ENCODE measurements at regions not wholly inside any gene's neighbourhood (a gene's known extent, or its start where the extent isn't known, plus 50 kb on each side); places are given as distances from the start of the nearest gene placed in this dataset.

DNA sequence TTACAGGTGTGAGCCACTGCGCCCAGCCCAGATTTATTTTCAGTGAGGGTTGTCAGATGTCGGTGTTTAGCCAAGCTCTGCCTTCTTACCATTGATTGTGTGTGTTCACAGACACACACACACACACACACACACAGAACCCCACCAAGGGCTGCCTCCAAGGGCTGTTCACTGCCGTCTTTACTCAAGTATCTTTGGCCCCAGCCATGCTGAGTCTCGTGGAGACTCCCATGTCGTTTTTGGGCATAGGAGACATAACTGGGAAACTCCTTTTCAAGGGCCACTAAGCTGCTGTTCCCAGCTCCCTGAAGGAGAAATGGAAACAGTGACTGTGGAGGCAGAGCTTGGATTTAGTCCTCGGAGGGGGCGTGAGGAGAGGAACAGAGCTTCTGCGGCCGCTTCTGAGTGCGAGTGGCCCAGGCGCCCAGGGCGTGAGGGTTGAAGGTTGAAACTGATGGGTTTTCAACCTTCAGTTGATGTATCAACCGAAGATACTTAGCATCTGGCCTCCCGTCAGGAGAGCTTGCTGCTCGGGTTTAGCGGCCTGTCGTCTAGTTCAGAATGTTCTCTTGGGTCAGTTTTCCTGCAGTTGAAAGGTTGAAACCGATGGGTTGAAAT, 243.6 kb downstream of the TTLL2 start:
- H3K4me3 Mint-ChIP-seq, result no peak overlapping the region
- no peaks in the 10 kb centered on the region for H3K27me3 Mint-ChIP-seq
- no peak overlapping the region for H3K27ac Mint-ChIP-seq
- no peaks in the 10 kb centered on the region for H3K9me3 Mint-ChIP-seq
- no peaks in the 10 kb centered on the region for H3K4me1 Mint-ChIP-seq (ENCODE audit: low read depth)
- no peaks in the 10 kb centered on the region for H3K36me3 Mint-ChIP-seq (ENCODE audit: low read depth)

DNA sequence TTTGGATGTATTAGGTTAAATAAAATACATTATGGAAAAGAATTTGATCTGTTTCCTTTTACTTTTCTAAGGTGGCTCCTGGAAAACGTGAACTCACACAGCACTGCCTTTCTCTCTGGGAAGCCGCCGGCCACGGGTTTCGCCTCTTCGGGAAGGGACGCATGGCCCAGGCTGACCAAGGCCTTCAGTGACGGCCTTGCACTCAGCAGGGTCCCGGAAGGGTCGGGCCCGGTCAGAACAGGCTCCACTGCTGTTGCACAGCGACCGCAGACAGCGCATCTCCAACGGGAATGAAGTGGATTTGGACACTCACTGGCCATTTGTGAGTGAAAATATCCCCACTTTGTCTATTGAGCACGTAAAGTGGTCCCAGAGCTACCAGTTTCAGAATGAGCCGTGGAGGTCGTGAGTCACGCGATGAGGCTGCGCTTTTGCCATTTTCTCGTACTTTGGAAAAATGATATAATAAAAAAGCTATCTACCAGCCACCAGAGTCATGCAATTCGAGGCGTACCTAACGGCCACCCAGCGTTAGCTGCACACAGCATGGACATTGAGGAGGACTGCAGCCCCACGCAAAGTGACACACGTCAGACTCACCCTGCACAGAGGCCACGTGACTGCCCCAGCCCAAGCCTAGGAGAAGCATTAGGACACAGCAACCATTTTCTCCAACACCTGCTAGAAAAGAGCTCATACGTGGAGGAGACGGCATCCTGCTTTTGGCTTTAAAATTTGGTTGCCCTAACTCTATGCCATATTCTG, 244.3 kb downstream of the TTLL2 start:
- H3K9me3 Mint-ChIP-seq, result no peaks in the 10 kb centered on the region
- H3K4me1 Mint-ChIP-seq (ENCODE audit: low read depth), result no peaks in the 10 kb centered on the region
- H3K4me3 Mint-ChIP-seq, result no peak overlapping the region
- H3K27me3 Mint-ChIP-seq, result no peaks in the 10 kb centered on the region
- no peaks in the 10 kb centered on the region for H3K36me3 Mint-ChIP-seq (ENCODE audit: low read depth)
- H3K27ac Mint-ChIP-seq, result no peak overlapping the region

DNA sequence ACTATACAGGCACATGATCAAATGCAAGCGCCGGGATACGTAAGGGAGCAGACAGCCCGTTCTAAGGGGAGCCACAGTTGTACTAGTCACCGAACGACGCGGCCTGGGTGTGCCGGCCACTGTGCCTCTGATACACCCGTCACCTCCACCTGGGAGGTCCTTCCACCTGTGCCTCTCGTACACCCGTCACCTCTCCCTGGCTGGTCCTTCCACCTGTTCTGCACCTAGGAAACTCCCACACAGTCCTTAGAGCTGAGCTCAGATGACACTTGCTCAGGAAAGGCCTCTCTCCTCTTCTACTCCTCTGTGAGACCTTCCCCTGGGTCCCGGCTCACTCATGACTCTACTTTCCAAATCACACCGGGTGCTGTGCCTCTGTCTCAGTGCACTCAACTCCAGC, 245.0 kb downstream of the TTLL2 start:
- no peaks in the 10 kb centered on the region for H3K36me3 Mint-ChIP-seq (ENCODE audit: low read depth)
- no peak overlapping the region for H3K27ac Mint-ChIP-seq
- H3K9me3 Mint-ChIP-seq, result no peaks in the 10 kb centered on the region
- no peak overlapping the region for H3K4me3 Mint-ChIP-seq
- H3K27me3 Mint-ChIP-seq, result no peaks in the 10 kb centered on the region
- H3K4me1 Mint-ChIP-seq (ENCODE audit: low read depth), result no peaks in the 10 kb centered on the region

DNA sequence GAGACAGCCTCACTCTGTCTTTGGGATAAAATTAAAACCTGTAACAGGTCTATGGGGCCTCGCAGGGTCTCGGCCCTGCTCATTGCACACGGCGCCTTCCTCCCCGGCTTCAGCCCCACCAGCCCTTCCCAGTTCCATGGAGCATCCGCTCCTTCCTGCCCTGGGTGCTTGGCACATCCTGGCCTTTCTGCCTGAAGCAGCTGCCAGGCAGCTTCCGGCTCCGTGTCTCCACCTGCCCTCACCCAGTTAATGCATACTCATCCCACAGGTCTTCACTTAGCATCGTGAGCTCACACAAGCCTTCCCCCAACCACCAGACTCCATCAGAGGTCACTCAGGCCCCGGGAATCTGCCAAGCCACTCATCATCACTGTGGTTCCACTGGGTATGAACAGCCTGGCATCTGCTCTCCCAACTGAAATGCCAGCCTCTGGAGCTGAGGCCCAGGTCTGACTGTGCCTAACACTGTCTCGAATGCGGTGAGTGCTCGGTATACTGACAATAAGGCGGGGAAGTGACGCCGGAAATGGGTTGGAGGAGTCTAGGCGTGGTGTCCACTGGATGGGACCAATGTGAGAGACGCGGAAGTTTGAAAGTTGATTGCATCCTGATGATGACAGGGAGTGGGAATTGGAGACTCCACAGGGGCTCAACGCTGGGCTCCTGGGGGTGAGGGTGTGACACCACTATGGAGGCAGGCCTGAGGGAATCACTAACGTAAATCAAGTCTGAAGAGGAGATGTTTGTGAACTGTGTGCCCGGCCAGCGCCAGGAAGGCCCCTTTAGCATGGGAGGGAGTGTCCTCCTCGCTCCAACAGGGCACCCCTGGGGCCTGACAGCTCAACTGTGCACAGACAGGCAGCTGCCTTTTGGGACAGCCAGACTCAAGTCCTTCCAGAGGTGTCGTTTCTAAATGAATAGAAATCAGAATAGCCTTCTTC, 245.8 kb downstream of the TTLL2 start:
- H3K4me1 Mint-ChIP-seq (ENCODE audit: low read depth), result no peaks in the 10 kb centered on the region
- H3K4me3 Mint-ChIP-seq, result no peak overlapping the region
- no peaks in the 10 kb centered on the region for H3K9me3 Mint-ChIP-seq
- no peak overlapping the region for H3K27ac Mint-ChIP-seq
- no peaks in the 10 kb centered on the region for H3K36me3 Mint-ChIP-seq (ENCODE audit: low read depth)
- H3K27me3 Mint-ChIP-seq, result no peaks in the 10 kb centered on the region

DNA sequence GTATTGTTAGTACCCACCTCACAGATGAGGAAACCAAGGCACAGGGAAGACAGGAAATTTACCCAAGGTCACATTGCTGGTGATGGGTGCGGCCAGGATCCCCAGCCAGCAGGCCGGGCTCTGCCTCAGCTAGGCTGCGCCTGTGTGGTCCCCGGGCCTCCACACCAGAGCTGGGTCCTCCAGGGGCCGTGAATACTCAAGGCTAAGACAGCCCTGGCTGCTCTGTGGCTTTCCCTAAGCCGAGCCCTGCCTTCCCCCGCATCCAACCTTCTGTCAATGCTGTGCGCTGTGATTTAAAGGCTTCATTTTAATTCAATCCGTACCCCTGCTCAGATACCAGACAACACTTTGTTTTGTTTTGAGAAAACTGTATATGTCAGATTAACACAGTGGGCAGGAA, 246.7 kb downstream of the TTLL2 start:
- Mint-ChIP-seq H3K27ac (no peak overlapping the region), H3K4me1 (ENCODE audit: low read depth) (no peaks in the 10 kb centered on the region), H3K27me3 (no peaks in the 10 kb centered on the region), H3K4me3 (no peak overlapping the region), H3K36me3 (ENCODE audit: low read depth) (no peaks in the 10 kb centered on the region), H3K9me3 (no peaks in the 10 kb centered on the region)

DNA sequence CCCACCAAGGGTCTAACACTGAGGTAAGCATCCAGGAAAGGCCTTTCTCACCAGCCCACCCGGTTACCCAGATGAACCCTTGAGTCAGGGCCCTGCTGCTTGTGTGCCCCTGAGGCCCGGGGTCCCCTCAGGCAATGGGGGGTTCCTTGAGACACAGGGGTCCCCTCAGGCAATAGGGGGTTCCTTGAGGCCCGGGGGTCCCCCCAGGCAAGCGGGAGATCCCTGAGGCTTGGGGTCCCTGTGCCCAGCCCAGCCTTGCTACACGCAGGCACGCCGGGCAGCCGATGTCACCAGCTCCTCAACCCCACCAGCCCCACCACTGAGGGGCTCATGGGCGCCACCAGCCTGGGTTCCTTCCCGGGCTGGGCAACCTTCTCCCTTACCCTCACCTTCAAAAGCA, 247.2 kb downstream of the TTLL2 start:
- H3K36me3 Mint-ChIP-seq (ENCODE audit: low read depth), result no peaks in the 10 kb centered on the region
- H3K4me3 Mint-ChIP-seq, result no peak overlapping the region
- H3K27me3 Mint-ChIP-seq, result no peaks in the 10 kb centered on the region
- H3K4me1 Mint-ChIP-seq (ENCODE audit: low read depth), result no peaks in the 10 kb centered on the region
- no peaks in the 10 kb centered on the region for H3K9me3 Mint-ChIP-seq
- H3K27ac Mint-ChIP-seq, result no peak overlapping the region

DNA sequence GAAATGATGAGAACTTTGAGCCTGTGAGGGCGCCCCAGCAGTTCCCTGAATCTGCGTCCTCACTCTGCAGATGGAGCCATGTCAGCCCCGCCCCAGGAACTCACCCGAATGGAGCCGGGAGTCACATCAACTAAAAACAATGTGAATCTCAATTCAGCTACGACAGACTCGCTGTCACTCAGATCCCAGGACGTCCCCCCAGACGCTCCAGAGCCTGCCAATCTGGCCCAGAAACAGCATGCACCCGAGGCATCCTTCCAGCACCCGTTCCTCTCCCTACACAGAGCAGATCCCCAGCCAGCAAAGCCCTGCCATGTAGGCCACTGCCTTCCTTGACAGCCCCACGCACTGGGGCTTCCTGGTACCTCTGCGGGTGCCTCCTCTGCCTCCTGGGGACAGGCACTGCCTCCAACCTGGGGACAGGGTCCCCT, 248.0 kb downstream of the TTLL2 start:
- no peaks in the 10 kb centered on the region for H3K4me1 Mint-ChIP-seq (ENCODE audit: low read depth)
- no peaks in the 10 kb centered on the region for H3K9me3 Mint-ChIP-seq
- H3K27me3 Mint-ChIP-seq, result no peaks in the 10 kb centered on the region
- H3K36me3 Mint-ChIP-seq (ENCODE audit: low read depth), result no peaks in the 10 kb centered on the region
- H3K4me3 Mint-ChIP-seq, result no peak overlapping the region
- H3K27ac Mint-ChIP-seq, result no peak overlapping the region

DNA sequence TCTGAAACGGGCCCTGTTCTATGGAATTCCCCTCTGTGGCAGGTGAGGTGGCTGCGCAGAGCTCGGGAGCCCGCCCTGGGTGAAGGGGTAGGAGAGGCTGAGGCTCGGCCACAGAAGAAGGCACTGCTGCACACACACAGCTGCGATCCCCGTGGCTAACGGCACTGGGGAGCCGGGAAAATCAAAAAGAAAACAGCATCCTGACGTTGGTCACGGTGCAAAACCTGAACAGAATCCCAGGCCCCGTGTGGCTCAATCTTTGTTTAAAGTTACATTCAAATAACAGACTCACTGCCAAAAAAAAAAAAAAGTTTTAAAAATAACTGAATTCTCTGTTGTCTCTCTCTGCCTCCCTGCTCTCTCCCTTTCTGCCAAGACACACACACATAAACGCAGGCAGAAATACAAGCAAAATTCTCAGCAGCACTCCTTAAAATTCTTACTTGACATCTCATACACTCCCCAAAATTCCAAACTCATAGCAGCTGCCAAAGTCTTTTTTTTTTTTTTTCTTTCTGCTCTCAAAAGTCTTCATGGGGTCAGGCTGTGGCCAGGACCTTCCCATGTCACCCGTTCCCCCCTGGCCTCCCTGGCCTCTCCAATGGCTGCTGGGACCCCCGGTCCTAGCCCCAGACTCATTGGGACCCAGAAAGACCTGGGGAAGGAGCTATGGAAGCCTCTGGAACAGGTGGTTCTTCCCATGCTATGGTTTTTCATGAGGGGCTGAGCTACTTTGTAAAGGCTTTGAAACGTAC, 248.8 kb downstream of the TTLL2 start:
- Mint-ChIP-seq H3K27me3 (no peaks in the 10 kb centered on the region), H3K27ac (no peak overlapping the region), H3K4me1 (ENCODE audit: low read depth) (no peaks in the 10 kb centered on the region), H3K4me3 (no peak overlapping the region), H3K36me3 (ENCODE audit: low read depth) (no peaks in the 10 kb centered on the region), H3K9me3 (no peaks in the 10 kb centered on the region)

DNA sequence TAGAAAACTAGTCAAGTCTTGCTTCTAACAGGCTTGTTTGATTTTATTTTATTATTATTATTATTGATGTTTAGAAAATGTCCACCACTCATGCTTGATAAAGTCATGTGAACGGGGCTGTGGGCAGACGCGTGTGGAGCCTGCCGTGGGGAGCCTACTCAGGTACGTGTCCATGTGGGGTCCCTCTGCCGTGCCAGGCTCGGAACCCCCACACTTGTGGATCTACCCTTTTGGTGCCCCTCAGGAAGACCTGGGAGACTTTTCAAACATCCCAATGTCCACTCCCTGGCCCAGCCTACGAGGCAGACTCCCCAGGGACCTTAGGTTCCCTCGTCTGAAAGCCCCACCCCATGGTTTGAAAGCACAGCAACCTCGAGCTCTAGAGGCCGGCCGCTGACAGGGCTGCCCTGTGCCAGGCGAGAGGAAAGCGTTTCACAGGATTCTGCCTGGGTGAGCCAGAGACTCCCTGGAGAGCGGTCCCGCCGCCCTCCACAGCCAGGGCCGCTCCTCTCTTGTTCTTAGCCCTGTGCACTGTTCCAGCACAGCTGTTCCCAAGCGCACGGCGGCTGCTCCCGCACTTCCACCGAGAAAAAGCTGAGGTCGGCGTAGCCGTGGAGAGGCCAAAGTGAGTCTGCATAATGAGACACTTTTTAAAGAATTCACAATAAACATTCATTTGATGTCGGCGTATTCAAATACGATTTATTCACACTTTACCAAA, 249.7 kb downstream of the TTLL2 start:
- Mint-ChIP-seq H3K27me3 (no peaks in the 10 kb centered on the region), H3K27ac (no peak overlapping the region), H3K9me3 (no peaks in the 10 kb centered on the region), H3K4me3 (no peak overlapping the region), H3K36me3 (ENCODE audit: low read depth) (no peaks in the 10 kb centered on the region), H3K4me1 (ENCODE audit: low read depth) (no peaks in the 10 kb centered on the region)

DNA sequence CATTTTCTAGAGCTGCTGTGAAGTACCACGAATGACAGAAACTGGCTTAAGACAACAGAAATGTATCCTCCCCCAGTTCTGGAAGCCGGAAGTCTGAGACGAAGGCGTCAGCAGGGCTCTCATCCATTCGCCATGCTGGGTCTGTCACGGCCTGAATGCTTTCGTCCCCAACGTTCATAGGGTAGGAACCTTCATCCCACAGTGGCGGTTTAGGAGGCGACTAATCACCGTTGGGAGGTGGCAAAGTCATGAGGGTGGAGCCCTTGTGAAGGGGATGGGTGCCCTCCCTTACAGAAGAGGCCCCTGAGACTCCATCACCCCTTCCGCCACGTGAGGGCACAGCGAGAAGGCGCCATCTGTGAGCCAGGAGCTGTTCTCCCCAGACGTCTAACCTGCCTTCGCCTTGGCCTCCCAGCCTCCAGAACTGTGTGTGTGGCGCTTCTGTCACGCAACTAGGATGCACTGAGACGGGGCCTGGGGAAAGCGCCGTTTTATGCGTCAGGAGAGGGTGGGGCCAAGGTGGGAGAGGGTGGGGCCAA, 250.3 kb downstream of the TTLL2 start:
- Mint-ChIP-seq H3K27ac (no peak overlapping the region), H3K4me1 (ENCODE audit: low read depth) (no peaks in the 10 kb centered on the region), H3K27me3 (peaks cover 3% of the 10 kb centered on the region), H3K4me3 (no peak overlapping the region), H3K36me3 (ENCODE audit: low read depth) (no peaks in the 10 kb centered on the region), H3K9me3 (no peaks in the 10 kb centered on the region)

DNA sequence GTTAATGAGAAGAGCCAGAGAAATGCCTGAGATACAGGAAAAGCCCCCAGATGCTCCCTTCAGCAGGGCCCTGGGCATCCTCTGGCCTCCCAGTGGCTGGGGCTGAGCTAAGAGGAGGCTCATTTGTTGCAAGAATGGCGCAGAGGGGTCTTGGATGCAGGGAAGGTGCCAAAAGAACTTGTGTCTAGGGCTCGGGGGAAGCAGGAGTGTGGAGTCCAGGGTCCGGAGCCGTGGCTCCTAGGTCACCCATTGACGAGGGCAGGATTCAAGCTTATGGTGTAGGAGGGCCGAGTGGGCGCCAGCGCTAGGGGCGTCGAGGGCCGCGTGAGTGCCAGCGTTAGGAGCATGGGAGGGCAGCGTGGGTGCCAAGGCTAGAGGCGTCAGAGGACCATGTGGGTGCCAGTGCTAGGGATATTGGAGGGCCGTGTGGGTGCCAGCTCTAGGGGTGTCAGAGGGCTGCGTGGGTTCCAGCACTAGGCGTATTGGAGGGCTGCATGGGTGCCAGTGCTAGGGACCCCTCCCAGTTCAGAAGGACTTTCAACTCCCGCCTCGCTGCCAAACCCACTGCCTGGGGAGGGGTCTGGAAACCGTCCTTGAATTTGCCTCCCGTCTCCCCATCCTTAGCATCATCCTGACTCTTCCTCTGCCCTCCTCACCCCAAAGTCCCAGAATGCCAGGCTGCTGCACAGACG, 250.5 kb upstream of the AFDN start:
- H3K27ac Mint-ChIP-seq, result no peak overlapping the region
- H3K4me3 Mint-ChIP-seq, result no peak overlapping the region
- H3K36me3 Mint-ChIP-seq (ENCODE audit: low read depth), result no peaks in the 10 kb centered on the region
- H3K27me3 Mint-ChIP-seq, result peaks cover 6% of the 10 kb centered on the region
- H3K9me3 Mint-ChIP-seq, result no peaks in the 10 kb centered on the region
- H3K4me1 Mint-ChIP-seq (ENCODE audit: low read depth), result no peaks in the 10 kb centered on the region

DNA sequence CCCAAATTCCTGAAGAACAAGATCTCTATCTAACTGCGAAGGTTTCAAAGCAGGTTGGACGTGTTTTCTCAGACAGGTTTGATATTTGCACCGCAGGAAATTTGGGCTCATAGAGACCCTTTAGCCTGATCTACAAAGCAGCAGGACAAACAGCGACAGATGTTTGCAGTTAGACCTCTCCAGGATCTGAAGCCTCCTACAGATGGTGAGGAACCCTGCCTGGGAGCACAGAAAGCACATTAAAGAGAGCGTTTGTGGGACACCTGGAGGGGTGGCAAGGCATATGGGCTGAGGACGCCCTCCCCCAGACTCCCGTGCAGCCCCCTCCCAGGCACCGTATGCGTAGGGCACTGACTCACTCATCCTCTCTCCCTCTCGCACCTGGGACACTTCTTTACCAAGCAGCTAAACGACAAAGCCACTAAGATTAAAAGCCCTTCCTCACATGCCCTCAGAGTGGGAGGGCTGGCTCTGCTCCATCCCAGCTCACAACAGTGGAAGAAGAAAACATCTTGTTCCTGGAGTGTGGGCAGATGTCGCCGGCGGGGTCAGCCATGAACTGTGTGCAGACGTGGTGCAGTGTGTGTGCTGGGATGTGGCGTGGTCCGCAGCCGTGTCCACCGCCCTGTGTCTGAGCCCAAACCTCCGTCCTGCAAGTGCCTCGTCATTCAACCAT, 249.7 kb upstream of the AFDN start:
- H3K4me3 Mint-ChIP-seq, result no peak overlapping the region

DNA sequence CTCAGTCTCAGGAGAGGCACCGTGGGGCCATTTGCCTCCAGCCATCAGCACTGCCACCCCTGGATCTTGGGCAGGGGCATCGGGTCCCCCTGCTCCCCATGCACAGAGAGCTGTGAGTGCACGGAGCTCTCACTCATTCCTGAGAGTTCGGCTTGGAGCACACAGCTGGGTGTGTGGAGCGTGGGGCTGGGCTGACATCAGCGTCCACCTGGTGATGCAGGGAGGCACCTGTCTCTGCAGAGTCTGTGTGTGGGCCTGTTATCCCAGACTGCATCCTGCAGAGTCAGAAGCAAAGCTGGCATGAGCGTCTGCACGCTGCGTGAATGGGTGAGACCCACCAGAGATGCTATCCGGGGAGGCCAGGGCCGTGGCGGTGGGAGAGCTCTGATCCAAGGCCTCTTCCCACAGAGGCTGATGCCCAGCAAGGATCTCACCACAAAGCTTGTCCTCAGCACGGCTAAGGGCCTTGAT, 248.8 kb upstream of the AFDN start:
- Mint-ChIP-seq H3K4me1 (ENCODE audit: low read depth) (no peaks in the 10 kb centered on the region), H3K27ac (no peak overlapping the region), H3K27me3 (peaks cover 6% of the 10 kb centered on the region), H3K9me3 (peaks cover 3% of the 10 kb centered on the region), H3K36me3 (ENCODE audit: low read depth) (no peaks in the 10 kb centered on the region), H3K4me3 (no peak overlapping the region)

More for the DNA sequence above, 249.7 kb upstream of the AFDN start:
- Mint-ChIP-seq H3K36me3 (ENCODE audit: low read depth) (no peaks in the 10 kb centered on the region), H3K27me3 (peaks cover 6% of the 10 kb centered on the region), H3K4me1 (ENCODE audit: low read depth) (no peaks in the 10 kb centered on the region), H3K9me3 (no peaks in the 10 kb centered on the region), H3K27ac (no peak overlapping the region)

Measured in stimulated activated naive CD8-positive, alpha-beta T cell treated with anti-CD3 and anti-CD28 coated beads, Interleukin-15, Interleukin-2, amounts not matched to agents 100 ng/mL and 50 ng/mL, for 24 hours (primary cell).